Stomach (tissue), 8 donors: ENCODE measurements at regions not wholly inside any gene's neighbourhood (a gene's known extent, or its start where the extent isn't known, plus 50 kb on each side); places are given as distances from the start of the nearest gene placed in this dataset.

Experiments used
- DNase-seq, 2 donors: peaks; one replicate each; pipeline versions ENCODE4 v3.0.0 to v3.0.0-alpha.2; 2013 to 2019
- H3K27ac ChIP-seq, 5 donors: fragments of 200-600 bp in 4 of 5; sonication (generic) in 4 of 5; one replicate each; pipeline ENCODE4 v1.5.1; 2013 to 2019; ENCODE audit warnings: mild to moderate bottlenecking in 1 of 5, moderate library complexity in 1 of 5
- H3K27me3 ChIP-seq, 3 donors: fragments of 200-600 bp; sonication (generic); one replicate each; pipeline ENCODE4 v1.5.1; 2017 to 2019; ENCODE audit warnings: mixed run types in 1 of 3
- H3K36me3 ChIP-seq, 4 donors: fragments of 200-600 bp; sonication (generic); 1 replicate in 3 of 4; 2 replicates in 1 of 4; pipeline ENCODE4 v1.5.1; 2016 to 2019
- H3K4me1 ChIP-seq, 4 donors: fragments of 200-600 bp; sonication (generic); one replicate each; pipeline ENCODE4 v1.5.1; 2016 to 2019
- H3K4me3 ChIP-seq, 4 donors: fragments of 200-600 bp; sonication (generic) in 3 of 4; one replicate each; pipeline ENCODE4 v1.5.1; 2016 to 2019; ENCODE audit warnings: mild to moderate bottlenecking in 1 of 4
- H3K9me3 ChIP-seq, 4 donors: fragments of 200-600 bp; sonication (generic); one replicate each; pipeline ENCODE4 v1.5.1; 2016 to 2019
- CTCF ChIP-seq, 7 experiments: fragments of 450-650 bp in 4 of 7; fragments of 200-600 bp in 3 of 7; sonication (generic) in 3 of 7; IDR thresholded peaks; one replicate each; pipeline ENCODE4 v1.5.1; 2016 to 2019; ENCODE audit warnings: antibody characterized with exemption in 7 of 7, control low read depth in 2 of 7, mild to moderate bottlenecking in 1 of 7
- EP300 ChIP-seq: sonication (generic); formaldehyde crosslinking; IDR thresholded peaks from one replicate; pipeline ENCODE4 v1.6.1; 2017; ENCODE audit warnings: antibody characterized with exemption
- POLR2A ChIP-seq, 4 donors: fragments of 450-650 bp; IDR thresholded peaks; one replicate each; pipeline ENCODE4 v1.6.1; 2016; ENCODE audit warnings: antibody characterized with exemption in 4 of 4, control low read depth in 2 of 4, mild to moderate bottlenecking in 1 of 4, moderate library complexity in 1 of 4
- POLR2AphosphoS5 ChIP-seq, 3 donors: sonication (generic); formaldehyde crosslinking; IDR thresholded peaks; one replicate each; pipeline ENCODE4 v1.6.1; 2016; ENCODE audit warnings: antibody characterized with exemption in 3 of 3
- WGBS, 5 donors: extraction: QIAGEN DNeasy Blood & Tissue Kit in 3 of 5; methylation state at CpG; one replicate each; pipeline versions ENCODE4 v1.1.5 to v1.1.7; 2013 to 2018; 5-methylcytosine and 5-hydroxymethylcytosine counted together
- intact Hi-C: fragments of 100-400 bp; cut with DNase I; formaldehyde crosslinking; loops from one replicate; pipeline ENCODE4 v1.15.1; 2023; ENCODE audit warnings: low total_unique reads
- donor health status: healthy with polysubstance abuse.
- donor health status: Bipolar disorder and iron deficiency.
- donor health status: healthy.

- no peak for TF ChIP-seq POLR2AphosphoS5 (IDR thresholded peaks at IDR 0.05)
- no peak for TF ChIP-seq EP300
- TF ChIP-seq POLR2A (IDR thresholded peaks at IDR 0.05), result no peak
- TF ChIP-seq CTCF (IDR thresholded peaks at IDR 0.05), result no peak
- H3K27ac ChIP-seq, result no peak overlapping the region
- no peak for DNase-seq
- 59 to 83% (median 64%) methylated on average over 2 of the region's 2 CpGs for WGBS, 5 donors
- no peaks in the 10 kb centered on the region for H3K9me3 ChIP-seq
- intact Hi-C loops, result no loop called here
- peaks cover 0 to 11% (median 2%) of the 10 kb centered on the region in 4 donors for H3K36me3 ChIP-seq
- no peaks in the 10 kb centered on the region for H3K27me3 ChIP-seq
- H3K4me1 ChIP-seq, result no peaks in the 10 kb centered on the region
- H3K4me3 ChIP-seq, result no peak overlapping the region
Observed at GRCh38 chr11:27596802-27597201, 90.2 kb upstream of the LIN7C start.

GRCh38 chr11:27596388-27596787 lies 89.8 kb upstream of the LIN7C start:
- WGBS, 5 donors, result 69 to 93% (median 73%) methylated on average over 4 of the region's 4 CpGs
- DNase-seq, result no peak

DNA sequence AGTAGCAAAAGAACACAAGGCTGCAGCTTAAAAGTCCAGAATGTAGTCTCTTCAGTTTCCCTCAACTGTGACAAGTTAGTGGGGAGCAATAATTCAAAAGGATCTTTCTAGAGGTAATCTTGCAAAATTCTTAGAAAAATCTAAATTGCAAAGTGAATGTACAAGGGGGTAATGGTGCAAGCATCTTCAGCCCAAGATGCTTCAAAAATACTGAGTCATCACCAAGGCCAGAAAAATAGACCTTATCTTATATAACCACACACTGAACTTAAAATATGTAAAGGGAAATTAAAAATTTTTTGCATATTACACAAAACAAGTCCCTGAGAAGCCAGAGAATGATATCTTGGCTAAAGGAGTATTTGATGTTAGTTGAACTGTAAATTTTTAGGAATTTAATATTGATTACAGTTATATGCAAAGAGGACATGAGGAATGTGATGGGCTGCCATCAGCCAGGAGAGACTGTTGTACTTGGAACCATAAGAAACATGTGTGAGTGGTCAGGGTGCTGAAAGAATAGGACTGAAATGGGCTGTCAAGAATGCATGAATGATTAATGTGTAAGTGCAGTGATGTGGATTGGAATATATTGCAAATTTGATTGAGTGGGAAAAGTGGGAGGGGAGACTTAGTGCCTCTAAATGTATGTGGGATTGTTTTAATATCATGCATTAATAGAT lies 85.7 kb upstream of the LIN7C start:
- no peak for TF ChIP-seq CTCF (IDR thresholded peaks at IDR 0.05)
- no peak for TF ChIP-seq EP300
- no peak for TF ChIP-seq POLR2AphosphoS5 (IDR thresholded peaks at IDR 0.05)
- no peak for TF ChIP-seq POLR2A (IDR thresholded peaks at IDR 0.05)
- no peak for DNase-seq
- intact Hi-C loops, result no loop called here

More at GRCh38 chr11:27596388-27596787, 89.8 kb upstream of the LIN7C start:
- Histone ChIP-seq H3K27me3 (no peaks in the 10 kb centered on the region), H3K36me3 (peaks cover 0 to 11% (median 2%) of the 10 kb centered on the region in 4 donors), H3K4me1 (no peaks in the 10 kb centered on the region), H3K9me3 (no peaks in the 10 kb centered on the region), H3K4me3 (no peak overlapping the region), H3K27ac (no peak overlapping the region)
- no peak for TF ChIP-seq POLR2A (IDR thresholded peaks at IDR 0.05)
- TF ChIP-seq POLR2AphosphoS5 (IDR thresholded peaks at IDR 0.05), result no peak
- no peak for TF ChIP-seq CTCF (IDR thresholded peaks at IDR 0.05)
- TF ChIP-seq EP300, result no peak
- intact Hi-C loops, result no loop called here

GRCh38 chr11:27582621-27583020 lies 76.1 kb upstream of the LIN7C start:
- intact Hi-C loops, result no loop called here

More for the DNA sequence above, 85.7 kb upstream of the LIN7C start:
- H3K4me3 ChIP-seq, result no peak overlapping the region
- no peaks in the 10 kb centered on the region for H3K4me1 ChIP-seq
- H3K36me3 ChIP-seq, result peaks cover 0 to 11% (median 2%) of the 10 kb centered on the region in 4 donors
- no peak overlapping the region for H3K27ac ChIP-seq
- H3K27me3 ChIP-seq, result no peaks in the 10 kb centered on the region
- no peaks in the 10 kb centered on the region for H3K9me3 ChIP-seq

More at GRCh38 chr11:27582621-27583020, 76.1 kb upstream of the LIN7C start:
- Histone ChIP-seq H3K4me3 (no peak overlapping the region), H3K36me3 (no peaks in the 10 kb centered on the region), H3K27ac (no peak overlapping the region), H3K27me3 (no peaks in the 10 kb centered on the region), H3K9me3 (no peaks in the 10 kb centered on the region), H3K4me1 (no peaks in the 10 kb centered on the region)
- 85 to 92% (median 90%) methylated on average over 4 of the region's 4 CpGs for WGBS, 5 donors
- DNase-seq, result no peak
- TF ChIP-seq POLR2AphosphoS5 (IDR thresholded peaks at IDR 0.05) (no peak), EP300 (no peak), CTCF (IDR thresholded peaks at IDR 0.05) (no peak), POLR2A (IDR thresholded peaks at IDR 0.05) (no peak)
